GM18502 (cell line): ENCODE measurements at regions not wholly inside any gene's neighbourhood (a gene's known extent, or its start where the extent isn't known, plus 50 kb on each side); places are given as distances from the start of the nearest gene placed in this dataset.

Source experiments
- ATAC-seq: cut with Tn5 transposase; IDR thresholded peaks from one replicate; pipeline ENCODE4 v1.9.1; 2021; ENCODE audit warnings: mild to moderate bottlenecking; ENCODE audit not compliant: unreplicated experiment, poor library complexity

- no peak for ATAC-seq
Measured at GRCh38 chr20:63089051-63089907, 82.5 kb upstream of the BHLHE23 start.

GRCh38 chr20:63087872-63088680, 81.3 kb upstream of the BHLHE23 start:
- ATAC-seq: no peak

GRCh38 chr20:63087236-63087871, 80.6 kb upstream of the BHLHE23 start:
- no peak for ATAC-seq

GRCh38 chr20:63086421-63087235, 79.9 kb upstream of the BHLHE23 start:
- ATAC-seq: no peak

GRCh38 chr20:63085151-63085861, 78.5 kb upstream of the BHLHE23 start:
- no peak for ATAC-seq

- no peak for ATAC-seq
Measured at GRCh38 chr20:63084563-63084927, 77.8 kb upstream of the BHLHE23 start.

- ATAC-seq: no peak
Measured at GRCh38 chr20:63083831-63084562, 77.2 kb upstream of the BHLHE23 start.

- no peak for ATAC-seq
Measured at GRCh38 chr20:63082939-63083735, 76.4 kb upstream of the BHLHE23 start.

GRCh38 chr20:63082308-63082938, 75.7 kb upstream of the BHLHE23 start:
- no peak for ATAC-seq

- no peak for ATAC-seq
Measured at GRCh38 chr20:63081831-63082230, 75.1 kb upstream of the BHLHE23 start.

GRCh38 chr20:63081351-63081750, 74.6 kb upstream of the BHLHE23 start:
- no peak for ATAC-seq

- ATAC-seq: no peak
Measured at GRCh38 chr20:63080811-63081210, 74.0 kb upstream of the BHLHE23 start.

GRCh38 chr20:63080411-63080810, 73.6 kb upstream of the BHLHE23 start:
- no peak for ATAC-seq

GRCh38 chr20:63079971-63080370, 73.2 kb upstream of the BHLHE23 start:
- ATAC-seq: no peak

GRCh38 chr20:63077705-63078104, 70.9 kb upstream of the BHLHE23 start:
- ATAC-seq: no peak

GRCh38 chr20:63076421-63076820, 69.7 kb upstream of the BHLHE23 start:
- no peak for ATAC-seq

GRCh38 chr20:63074631-63075030, 67.9 kb upstream of the BHLHE23 start:
- ATAC-seq: no peak

- ATAC-seq: no peak
Measured at GRCh38 chr20:63074182-63074581, 67.4 kb upstream of the BHLHE23 start.
